Panc1 (cell line): ENCODE measurements at regions not wholly inside any gene's neighbourhood (a gene's known extent, or its start where the extent isn't known, plus 50 kb on each side); places are given as distances from the start of the nearest gene placed in this dataset.
A peak's percentile ranks its signal among the peaks of the same experiment; 100 is the strongest.

ENCODE experiments used
- ATAC-seq: fragments of 200-7000 bp; cut with Tn5 transposase; 2 replicates; pipeline ENCODE4 v1.9.1; 2020; ENCODE audit warnings: mild to moderate bottlenecking, moderate library complexity
- BruUV-seq: library from RNA; stranded (reverse); fragments of 400-500 nt; replicated peaks from 2 replicates; lab custom pipeline; 2021; lab: Mats Ljungman, UMichigan
- CTCF ChIA-PET: fragments of 300-600 bp; sonication (Branson Sonifier 250); formaldehyde crosslinking; loops from one replicate; lab custom pipeline; 2022; ENCODE audit warnings: antibody characterized with exemption; lab: Charles Lee
- POLR2A ChIA-PET: fragments of 300-600 bp; sonication (Branson Sonifier 250); formaldehyde crosslinking; loops from one replicate; lab custom pipeline; 2022; ENCODE audit warnings: antibody characterized with exemption; lab: Charles Lee
- DNase-seq: peaks from one replicate; pipeline ENCODE4 v3.0.0-alpha.2; 2010; ENCODE audit warnings: low read depth, low spot score
- H3K27ac ChIP-seq: 2 replicates; pipeline ENCODE4 v1.5.1; 2011; ENCODE audit warnings: mild to moderate bottlenecking, low read length, inconsistent platforms
- H3K27me3 ChIP-seq: fragments of 200-500 bp; sonication (Bioruptor generic); 2 replicates; pipeline ENCODE4 v1.6.0; 2014; ENCODE audit warnings: low read length, inconsistent platforms; ENCODE audit not compliant: control insufficient read depth, insufficient read depth
- H3K36me3 ChIP-seq: fragments of 200-500 bp; sonication (Bioruptor generic); 2 replicates; pipeline ENCODE4 v1.5.1; 2014; ENCODE audit warnings: inconsistent platforms, mild to moderate bottlenecking, low read length, moderate library complexity; ENCODE audit not compliant: control insufficient read depth, insufficient read depth
- H3K4me1 ChIP-seq: 2 replicates; pipeline ENCODE4 v1.5.1; 2011; ENCODE audit warnings: inconsistent platforms, mild to moderate bottlenecking, low read length, moderate library complexity; ENCODE audit not compliant: control insufficient read depth, insufficient read depth
- H3K4me3 ChIP-seq, 2 experiments: 2 replicates each; pipeline ENCODE4 v1.5.1; 2011 to 2012; ENCODE audit warnings: low read depth in 2 of 2, low read length in 2 of 2, mild to moderate bottlenecking in 2 of 2, inconsistent platforms in 1 of 2, moderate library complexity in 1 of 2
- H3K9me3 ChIP-seq: fragments of 200-500 bp; sonication (Bioruptor generic); 2 replicates; pipeline ENCODE4 v1.5.1; 2014; ENCODE audit warnings: low read depth, mild to moderate bottlenecking, inconsistent platforms, low read length, moderate library complexity; ENCODE audit not compliant: control insufficient read depth, insufficient read depth
- CTCF ChIP-seq: fragments of 450-650 bp; IDR thresholded peaks from 2 replicates; pipeline ENCODE4 v1.5.1; 2017; ENCODE audit warnings: mild to moderate bottlenecking
- POLR2AphosphoS5 ChIP-seq: IDR thresholded peaks from 2 replicates; pipeline ENCODE4 v1.6.1; 2012; ENCODE audit warnings: mild to moderate bottlenecking, low read depth, low read length, moderate library complexity
- REST ChIP-seq, 2 experiments: IDR thresholded peaks; 2 replicates each; pipeline ENCODE4 v1.6.1; 2011 to 2012; ENCODE audit warnings: low read depth in 2 of 2, control low read depth in 1 of 2, low read length in 1 of 2, mild to moderate bottlenecking in 1 of 2, moderate library complexity in 1 of 2; ENCODE audit not compliant: insufficient read depth in 1 of 2
- SIN3A ChIP-seq: IDR thresholded peaks from 2 replicates; pipeline ENCODE4 v1.6.1; 2012; ENCODE audit warnings: low read depth, mild to moderate bottlenecking, low read length, moderate library complexity, borderline replicate concordance; ENCODE audit not compliant: insufficient read depth
- TCF7L2 ChIP-seq: IDR thresholded peaks from 2 replicates; pipeline ENCODE4 v1.6.1; 2011; ENCODE audit warnings: mild to moderate bottlenecking, low read depth, low read length, inconsistent platforms
- in situ Hi-C: cut with HindIII; loops from 2 replicates; pipeline ENCODE4 v1.10.0; 2016; ENCODE audit warnings: low sequenced_read_pairs, low pct_unique_long_range_greater_than_20kb
- intact Hi-C: fragments of 100-400 bp; cut with micrococcal nuclease; formaldehyde crosslinking; loops from one replicate; pipeline ENCODE4 v1.10.0; 2022; ENCODE audit not compliant: unreplicated experiment

GRCh38 chr3:126287171-126287535 lies 70.1 kb downstream of the KLF15 start:
- Histone ChIP-seq H3K27ac (no peak overlapping the region), H3K27me3 (peaks cover 11% of the 10 kb centered on the region), H3K9me3 (no peaks in the 10 kb centered on the region), H3K36me3 (no peaks in the 10 kb centered on the region), H3K4me3 (peak overlapping the region; percentile 21 to 32), H3K4me1 (peaks cover 12% of the 10 kb centered on the region; the same call in 1 of the 2 replicates)
- in situ Hi-C loops = no loop called here
- ATAC-seq (peak; percentile 39; the same call in 1 of the 2 replicates), DNase-seq (no peak)
- POLR2A ChIA-PET = interaction anchor here (0.6 kb wide), 2 partner anchors 40 to 309 kb away, joined by 7 to 9 read pairs; no protein-coding TSS in a partner anchor
- intact Hi-C loops = no loop called here
- BruUV-seq = no TSS peak
- TF ChIP-seq REST (IDR thresholded peaks at IDR 0.05; ENCODE audit: insufficient read depth in 1 of 2, low read depth in 2 of 2, low read length in 1 of 2) = no peak
- CTCF ChIA-PET = no interaction called here

- H3K4me1 ChIP-seq = peaks cover 12% of the 10 kb centered on the region; the same call in 1 of the 2 replicates
- intact Hi-C loops = no loop called here
- no peak overlapping the region for H3K27ac ChIP-seq
- H3K36me3 ChIP-seq = no peaks in the 10 kb centered on the region
- BruUV-seq = no TSS peak
- H3K9me3 ChIP-seq = no peaks in the 10 kb centered on the region
- CTCF ChIA-PET = no interaction called here
- ATAC-seq (no peak), DNase-seq (no peak)
- peaks cover 11% of the 10 kb centered on the region for H3K27me3 ChIP-seq
- no peak for TF ChIP-seq TCF7L2
- no peak for TF ChIP-seq CTCF
- no peak for TF ChIP-seq REST (IDR thresholded peaks at IDR 0.05; ENCODE audit: insufficient read depth in 1 of 2, low read depth in 2 of 2, low read length in 1 of 2)
- TF ChIP-seq POLR2AphosphoS5 = no peak
- TF ChIP-seq SIN3A = no peak
- POLR2A ChIA-PET = no interaction called here
- in situ Hi-C loops = no loop called here
- no peak overlapping the region for H3K4me3 ChIP-seq
Measured at GRCh38 chr3:126285369-126285768, 71.8 kb downstream of the KLF15 start.
